CD4-positive, alpha-beta T cell (primary cell): ENCODE measurements at regions not wholly inside any gene's neighbourhood (a gene's known extent, or its start where the extent isn't known, plus 50 kb on each side); places are given as distances from the start of the nearest gene placed in this dataset.

ENCODE experiments used
- ATAC-seq: fragments of 200-7000 bp; cut with Tn5 transposase; one replicate; pipeline ENCODE4 v1.10.0; 2022; ENCODE audit warnings: mild to moderate bottlenecking; ENCODE audit not compliant: poor library complexity
- CTCF ChIA-PET: fragments of 350-600 bp; sonication (Branson Sonifier 250); formaldehyde crosslinking; loops from one replicate; lab custom pipeline; 2021; ENCODE audit warnings: antibody characterized with exemption, inconsistent platforms; lab: Charles Lee
- POLR2A ChIA-PET: fragments of 350-600 bp; sonication (Branson Sonifier 250); formaldehyde crosslinking; loops from one replicate; lab custom pipeline; 2021; ENCODE audit warnings: antibody characterized with exemption, inconsistent platforms; lab: Charles Lee
- DNase-seq, 14 experiments: peaks; one replicate each; pipeline ENCODE4 v3.0.0-alpha.2; 2013 to 2020; ENCODE audit warnings: mixed read lengths in 2 of 14
- H3K27ac ChIP-seq, 2 donors: one replicate each; pipeline versions ENCODE4 v1.5.1 to v1.7.0; 2013; ENCODE audit warnings: low read length in 2 of 2, low read depth in 1 of 2, mild to moderate bottlenecking in 1 of 2
- H3K27me3 ChIP-seq, 2 experiments: 1 replicate in 1 of 2; 2 replicates in 1 of 2; pipeline versions ENCODE4 v1.6.1 to v1.7.0; 2013; ENCODE audit warnings: low read length in 2 of 2, control low read depth in 1 of 2, mild to moderate bottlenecking in 1 of 2, moderate library complexity in 1 of 2; ENCODE audit not compliant: insufficient read depth in 2 of 2, control insufficient read depth in 1 of 2
- H3K36me3 ChIP-seq: one replicate; pipeline ENCODE4 v1.6.1; 2013; ENCODE audit warnings: low read length, control low read depth; ENCODE audit not compliant: insufficient read depth
- H3K4me1 ChIP-seq: one replicate; pipeline ENCODE4 v1.6.1; 2013; ENCODE audit warnings: low read length, control low read depth; ENCODE audit not compliant: insufficient read depth
- H3K4me3 ChIP-seq: one replicate; pipeline ENCODE4 v1.5.1; 2013; ENCODE audit warnings: mild to moderate bottlenecking, low read length, moderate library complexity
- H3K9me3 ChIP-seq, 2 experiments: 1 replicate in 1 of 2; 2 replicates in 1 of 2; pipeline versions ENCODE4 v1.6.1 to v1.7.0; 2013; ENCODE audit warnings: low read length in 2 of 2, mild to moderate bottlenecking in 2 of 2, control low read depth in 1 of 2, moderate library complexity in 1 of 2; ENCODE audit not compliant: control insufficient read depth in 1 of 2, insufficient read depth in 1 of 2
- H3K27ac Mint-ChIP-seq: one replicate; pipeline ENCODE4 v1.8.0; 2020; ENCODE audit warnings: mixed read lengths
- H3K27me3 Mint-ChIP-seq: one replicate; pipeline ENCODE4 v1.8.0; 2021; ENCODE audit warnings: mixed read lengths
- H3K36me3 Mint-ChIP-seq: one replicate; pipeline ENCODE4 v1.8.0; 2021; ENCODE audit warnings: low read depth, mixed read lengths
- H3K4me1 Mint-ChIP-seq: one replicate; pipeline ENCODE4 v1.8.0; 2021; ENCODE audit warnings: low read depth, mixed read lengths
- H3K4me3 Mint-ChIP-seq: one replicate; pipeline ENCODE4 v1.8.0; 2020; ENCODE audit warnings: mild to moderate bottlenecking, mixed read lengths
- H3K9me3 Mint-ChIP-seq: one replicate; pipeline ENCODE4 v1.8.0; 2020; ENCODE audit warnings: mixed read lengths
- intact Hi-C, 2 experiments: fragments of 100-400 bp; cut with DNase I in 1 of 2; cut with micrococcal nuclease in 1 of 2; formaldehyde crosslinking; loops; one replicate each; pipeline versions ENCODE4 v1.15.1 to v1.9.0; 2023 to 2025; cut with DNase I, micrococcal nuclease
- TF ChIP-seq, protein P1 (sequence below): fragments of 200-600 bp; IDR thresholded peaks from one replicate; pipeline ENCODE4 v1.8.0; 2022; ENCODE audit warnings: antibody characterized with exemption, mild to moderate bottlenecking

DNA sequence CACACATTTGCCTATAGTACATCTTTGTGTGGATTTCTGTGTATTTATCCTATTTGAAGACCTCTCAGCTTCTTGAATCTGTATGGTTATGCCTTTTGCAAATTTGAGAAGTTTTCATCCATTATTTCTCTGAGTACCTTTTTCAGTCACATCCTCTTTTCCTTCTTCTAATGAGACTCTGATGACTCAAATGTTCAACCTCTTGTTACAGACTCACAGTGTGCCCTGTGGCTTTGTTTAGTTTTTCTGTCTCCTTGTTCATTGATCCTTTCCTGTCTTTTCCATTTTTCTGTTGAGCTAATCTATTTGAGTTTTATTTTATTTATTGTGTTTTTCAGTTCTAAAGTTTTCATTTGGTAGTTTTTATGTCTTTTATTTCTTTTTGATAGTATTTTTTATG is 87.0 kb upstream of the LRP1B start:
- no peaks in the 10 kb centered on the region for H3K4me1 Mint-ChIP-seq
- no peaks in the 10 kb centered on the region for H3K36me3 Mint-ChIP-seq
- H3K4me3 Mint-ChIP-seq = no peak overlapping the region
- no peaks in the 10 kb centered on the region for H3K4me1 ChIP-seq
- H3K4me3 ChIP-seq = no peak overlapping the region
- no peak for ATAC-seq
- ChIA-PET CTCF (no interaction called here), POLR2A (no interaction called here)
- H3K27ac ChIP-seq = no peak overlapping the region
- peaks cover 0 to 6% of the 10 kb centered on the region in 2 experiments for H3K9me3 ChIP-seq
- H3K36me3 ChIP-seq = no peaks in the 10 kb centered on the region
- intact Hi-C loops = no loop called here
- H3K27ac Mint-ChIP-seq = no peak overlapping the region
- no peaks in the 10 kb centered on the region for H3K27me3 ChIP-seq
- no peaks in the 10 kb centered on the region for H3K27me3 Mint-ChIP-seq
- TF ChIP-seq, protein P1, sequence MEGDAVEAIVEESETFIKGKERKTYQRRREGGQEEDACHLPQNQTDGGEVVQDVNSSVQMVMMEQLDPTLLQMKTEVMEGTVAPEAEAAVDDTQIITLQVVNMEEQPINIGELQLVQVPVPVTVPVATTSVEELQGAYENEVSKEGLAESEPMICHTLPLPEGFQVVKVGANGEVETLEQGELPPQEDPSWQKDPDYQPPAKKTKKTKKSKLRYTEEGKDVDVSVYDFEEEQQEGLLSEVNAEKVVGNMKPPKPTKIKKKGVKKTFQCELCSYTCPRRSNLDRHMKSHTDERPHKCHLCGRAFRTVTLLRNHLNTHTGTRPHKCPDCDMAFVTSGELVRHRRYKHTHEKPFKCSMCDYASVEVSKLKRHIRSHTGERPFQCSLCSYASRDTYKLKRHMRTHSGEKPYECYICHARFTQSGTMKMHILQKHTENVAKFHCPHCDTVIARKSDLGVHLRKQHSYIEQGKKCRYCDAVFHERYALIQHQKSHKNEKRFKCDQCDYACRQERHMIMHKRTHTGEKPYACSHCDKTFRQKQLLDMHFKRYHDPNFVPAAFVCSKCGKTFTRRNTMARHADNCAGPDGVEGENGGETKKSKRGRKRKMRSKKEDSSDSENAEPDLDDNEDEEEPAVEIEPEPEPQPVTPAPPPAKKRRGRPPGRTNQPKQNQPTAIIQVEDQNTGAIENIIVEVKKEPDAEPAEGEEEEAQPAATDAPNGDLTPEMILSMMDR = no peak
- peaks cover 9% of the 10 kb centered on the region for H3K9me3 Mint-ChIP-seq
- no peak for DNase-seq

DNA sequence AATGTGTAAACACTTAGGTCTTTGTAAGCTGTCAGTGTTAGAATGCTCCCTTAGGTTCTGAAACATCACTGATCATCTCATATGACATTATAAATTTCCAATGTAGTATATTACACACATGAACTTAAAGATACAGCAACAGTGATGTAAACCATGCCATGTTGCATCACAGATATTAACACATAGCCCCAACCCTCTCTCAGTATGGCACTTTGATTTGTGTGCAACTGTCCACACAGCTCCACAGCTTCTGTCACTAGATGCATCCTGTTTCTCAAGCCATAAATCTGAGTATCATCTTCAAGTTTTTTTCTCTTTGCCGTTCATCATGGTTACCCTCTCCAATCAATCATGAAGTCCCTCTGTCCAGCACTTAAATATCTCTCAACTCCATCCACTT is 69.2 kb upstream of the LRP1B start:
- Histone ChIP-seq H3K27me3 (no peaks in the 10 kb centered on the region), H3K27ac (no peak overlapping the region), H3K36me3 (no peaks in the 10 kb centered on the region), H3K9me3 (peaks cover 0 to 11% of the 10 kb centered on the region in 2 experiments), H3K4me3 (no peak overlapping the region), H3K4me1 (no peaks in the 10 kb centered on the region)
- ChIA-PET CTCF (no interaction called here), POLR2A (no interaction called here)
- TF ChIP-seq, protein P1 = no peak
- Mint-ChIP-seq H3K4me3 (no peak overlapping the region), H3K27me3 (no peaks in the 10 kb centered on the region), H3K27ac (no peak overlapping the region), H3K36me3 (no peaks in the 10 kb centered on the region), H3K4me1 (no peaks in the 10 kb centered on the region), H3K9me3 (peaks cover 19% of the 10 kb centered on the region)
- DNase-seq (no peak), ATAC-seq (no peak)
- intact Hi-C loops = no loop called here

GRCh38 chr2:142199073-142199472 is 68.3 kb upstream of the LRP1B start:
- ChIA-PET CTCF (no interaction called here), POLR2A (no interaction called here)
- no peak for DNase-seq
- ATAC-seq = no peak
- Histone ChIP-seq H3K9me3 (peaks cover 0 to 8% of the 10 kb centered on the region in 2 experiments), H3K4me3 (no peak overlapping the region), H3K36me3 (no peaks in the 10 kb centered on the region), H3K4me1 (no peaks in the 10 kb centered on the region), H3K27ac (no peak overlapping the region), H3K27me3 (no peaks in the 10 kb centered on the region)
- intact Hi-C loops = no loop called here
- peaks cover 22% of the 10 kb centered on the region for H3K9me3 Mint-ChIP-seq
- H3K27ac Mint-ChIP-seq = no peak overlapping the region
- H3K36me3 Mint-ChIP-seq = no peaks in the 10 kb centered on the region
- H3K4me3 Mint-ChIP-seq = no peak overlapping the region
- no peaks in the 10 kb centered on the region for H3K27me3 Mint-ChIP-seq
- TF ChIP-seq, protein P1 = no peak
- no peaks in the 10 kb centered on the region for H3K4me1 Mint-ChIP-seq
